T1000 (cell line): ENCODE measurements at regions not wholly inside any gene's neighbourhood (a gene's known extent, or its start where the extent isn't known, plus 50 kb on each side); places are given as distances from the start of the nearest gene placed in this dataset.

ENCODE experiments used
- DNase-seq: peaks from one replicate; lab custom pipeline; 2025; ENCODE audit warnings: mixed read lengths; lab: John Stamatoyannopoulos, UW

GRCh38 chr3:72489901-72490300, 358.3 kb downstream of the SHQ1 start:
- DNase-seq, result no peak

GRCh38 chr3:72488738-72489035, 359.6 kb downstream of the SHQ1 start:
- peak; percentile 10 for DNase-seq

- DNase-seq, result no peak
These were observed 360.1 kb downstream of the SHQ1 start for GRCh38 chr3:72487946-72488737.

GRCh38 chr3:72487078-72487765, 361.0 kb downstream of the SHQ1 start:
- peak; percentile 76 for DNase-seq

- DNase-seq, result no peak
These were observed 362.6 kb downstream of the SHQ1 start for GRCh38 chr3:72485641-72486040.

GRCh38 chr3:72483554-72484104, 364.6 kb downstream of the SHQ1 start:
- no peak for DNase-seq

- DNase-seq, result peak; percentile 53
These were observed 365.5 kb downstream of the SHQ1 start for GRCh38 chr3:72482589-72483321.

GRCh38 chr3:72481542-72481941, 366.7 kb downstream of the SHQ1 start:
- DNase-seq, result no peak

GRCh38 chr3:72480366-72480765, 367.9 kb downstream of the SHQ1 start:
- no peak for DNase-seq

GRCh38 chr3:72479651-72480215, 368.5 kb downstream of the SHQ1 start:
- no peak for DNase-seq

- DNase-seq, result no peak
These were observed 372.1 kb downstream of the SHQ1 start for GRCh38 chr3:72476139-72476483.

- no peak for DNase-seq
These were observed 372.7 kb downstream of the SHQ1 start for GRCh38 chr3:72475258-72476138.

GRCh38 chr3:72474775-72475174, 373.5 kb downstream of the SHQ1 start:
- no peak for DNase-seq

- DNase-seq, result no peak
These were observed 375.1 kb downstream of the SHQ1 start for GRCh38 chr3:72473156-72473555.

GRCh38 chr3:72470904-72471417, 377.3 kb downstream of the SHQ1 start:
- DNase-seq, result no peak

- DNase-seq, result no peak
These were observed 382.4 kb downstream of the SHQ1 start for GRCh38 chr3:72465853-72466252.

GRCh38 chr3:72463083-72463482, 385.2 kb downstream of the SHQ1 start:
- DNase-seq, result no peak

GRCh38 chr3:72462595-72463011, 385.6 kb downstream of the SHQ1 start:
- no peak for DNase-seq

- DNase-seq, result no peak
These were observed 386.5 kb downstream of the SHQ1 start for GRCh38 chr3:72461787-72462186.

GRCh38 chr3:72460205-72461174, 387.8 kb downstream of the SHQ1 start:
- no peak for DNase-seq
